HG02943 (cell line): ENCODE measurements at regions not wholly inside any gene's neighbourhood (a gene's known extent, or its start where the extent isn't known, plus 50 kb on each side); places are given as distances from the start of the nearest gene placed in this dataset.
"Not testable (repeated sequence)": the region's sequence is repeated elsewhere in the genome, so short reads cannot be mapped to it uniquely, and the experiment has no call there.

ENCODE experiments used
- ATAC-seq: cut with Tn5 transposase; IDR thresholded peaks from one replicate; pipeline ENCODE4 v1.9.1; 2021; ENCODE audit warnings: mild to moderate bottlenecking, low read depth, moderate library complexity; ENCODE audit not compliant: unreplicated experiment

- no peak for ATAC-seq
These were observed 1759.1 kb downstream of the ARAP2 start for GRCh38 chr4:34485252-34485651.

- no peak for ATAC-seq
These were observed 1757.6 kb downstream of the ARAP2 start for GRCh38 chr4:34486461-34487363.

- no peak for ATAC-seq
These were observed 1751.9 kb downstream of the ARAP2 start for GRCh38 chr4:34492414-34492813.

- ATAC-seq: no peak
These were observed 1742.2 kb downstream of the ARAP2 start for GRCh38 chr4:34502086-34502485.

- not testable (repeated sequence) for ATAC-seq
These were observed 1739.6 kb downstream of the ARAP2 start for GRCh38 chr4:34504731-34505130.

GRCh38 chr4:34506511-34507092, 1737.7 kb downstream of the ARAP2 start:
- not testable (repeated sequence) for ATAC-seq

- ATAC-seq: no peak
These were observed 1731.7 kb downstream of the ARAP2 start for GRCh38 chr4:34512616-34513015.

- no peak for ATAC-seq
These were observed 1727.8 kb downstream of the ARAP2 start for GRCh38 chr4:34516524-34516923.

GRCh38 chr4:34534916-34535315, 1709.4 kb downstream of the ARAP2 start:
- ATAC-seq: no peak

- ATAC-seq: no peak
These were observed 1678.2 kb downstream of the ARAP2 start for GRCh38 chr4:34566091-34566490.

- ATAC-seq: no peak
These were observed 1672.3 kb downstream of the ARAP2 start for GRCh38 chr4:34572026-34572425.

GRCh38 chr4:34615315-34615714, 1629.0 kb downstream of the ARAP2 start:
- no peak for ATAC-seq

GRCh38 chr4:34619531-34620162, 1624.7 kb downstream of the ARAP2 start:
- no peak for ATAC-seq

GRCh38 chr4:34628471-34628870, 1615.8 kb downstream of the ARAP2 start:
- no peak for ATAC-seq

GRCh38 chr4:34629451-34629850, 1614.9 kb downstream of the ARAP2 start:
- ATAC-seq: no peak

- ATAC-seq: no peak
These were observed 1611.1 kb downstream of the ARAP2 start for GRCh38 chr4:34633241-34633640.

- no peak for ATAC-seq
These were observed 1607.7 kb downstream of the ARAP2 start for GRCh38 chr4:34636623-34637022.

GRCh38 chr4:34643476-34643875, 1600.8 kb downstream of the ARAP2 start:
- ATAC-seq: no peak

GRCh38 chr4:34644579-34645115, 1599.7 kb downstream of the ARAP2 start:
- no peak for ATAC-seq

- no peak for ATAC-seq
These were observed 1594.6 kb downstream of the ARAP2 start for GRCh38 chr4:34649716-34650115.

GRCh38 chr4:34664051-34664450, 1580.3 kb downstream of the ARAP2 start:
- no peak for ATAC-seq
